SK-N-SH treated with all-trans-retinoic acid at 6 μM for 48 hours (cell line): ENCODE measurements at regions not wholly inside any gene's neighbourhood (a gene's known extent, or its start where the extent isn't known, plus 50 kb on each side); places are given as distances from the start of the nearest gene placed in this dataset.

Experiments
- ATAC-seq: fragments of 200-7000 bp; cut with Tn5 transposase; 3 replicates; pipeline ENCODE4 v1.9.1; 2020; ENCODE audit warnings: mild to moderate bottlenecking, moderate library complexity
- ARNTL ChIP-seq: fragments of 450-650 bp; formaldehyde crosslinking; IDR thresholded peaks from 2 replicates; pipeline ENCODE4 v1.5.0; 2020; ENCODE audit warnings: low read depth, mild to moderate bottlenecking, moderate library complexity, borderline replicate concordance
- BACH2 ChIP-seq: fragments of 250-450 bp; sonication (Bioruptor Pico); IDR thresholded peaks from 2 replicates; pipeline ENCODE4 v1.9.0; 2021; ENCODE audit warnings: mild to moderate bottlenecking, borderline replicate concordance
- CREB5 ChIP-seq: fragments of 250-450 bp; sonication (Bioruptor Pico); IDR thresholded peaks from 2 replicates; pipeline ENCODE4 v1.5.1; 2020; ENCODE audit warnings: low read depth, mild to moderate bottlenecking, moderate library complexity
- CSDC2 ChIP-seq: fragments of 250-450 bp; sonication (Bioruptor Pico); IDR thresholded peaks from 2 replicates; pipeline ENCODE4 v1.5.0; 2020; ENCODE audit warnings: mild to moderate bottlenecking, moderate library complexity
- CSRNP3 ChIP-seq: fragments of 250-450 bp; sonication (Bioruptor Pico); IDR thresholded peaks from 2 replicates; pipeline ENCODE4 v1.5.1; 2021; ENCODE audit warnings: mild to moderate bottlenecking, moderate library complexity
- GLIS3 ChIP-seq: fragments of 250-450 bp; sonication (Bioruptor Pico); IDR thresholded peaks from 2 replicates; pipeline ENCODE4 v1.5.0; 2020; ENCODE audit warnings: mild to moderate bottlenecking, moderate library complexity
- ISL1 ChIP-seq: fragments of 250-450 bp; sonication (Bioruptor Pico); IDR thresholded peaks from 2 replicates; pipeline ENCODE4 v2.1.2; 2022; ENCODE audit warnings: mild to moderate bottlenecking, moderate library complexity
- OSR1 ChIP-seq: fragments of 250-450 bp; sonication (Bioruptor Pico); IDR thresholded peaks from 2 replicates; pipeline ENCODE4 v1.8.0; 2022; ENCODE audit warnings: moderate library complexity, mild to moderate bottlenecking, inconsistent platforms
- PATZ1 ChIP-seq: fragments of 250-450 bp; sonication (Bioruptor Pico); IDR thresholded peaks from 2 replicates; pipeline ENCODE4 v1.8.0; 2020; ENCODE audit warnings: mild to moderate bottlenecking, moderate library complexity, borderline replicate concordance
- POU6F1 ChIP-seq: fragments of 250-450 bp; sonication (Bioruptor Pico); IDR thresholded peaks from 2 replicates; pipeline ENCODE4 v1.8.0; 2021; ENCODE audit warnings: low read depth, mild to moderate bottlenecking, moderate library complexity, borderline replicate concordance
- PPARA ChIP-seq: fragments of 250-450 bp; sonication (Bioruptor Pico); IDR thresholded peaks from 2 replicates; pipeline ENCODE4 v1.5.0; 2020; ENCODE audit warnings: mild to moderate bottlenecking, borderline replicate concordance
- RARB ChIP-seq: fragments of 250-450 bp; sonication (Bioruptor Pico); IDR thresholded peaks from 2 replicates; pipeline ENCODE4 v1.8.0; 2021; ENCODE audit warnings: mild to moderate bottlenecking, moderate library complexity
- SNAI2 ChIP-seq: fragments of 250-450 bp; sonication (Bioruptor Pico); IDR thresholded peaks from 2 replicates; pipeline ENCODE4 v1.5.0; 2020; ENCODE audit warnings: mild to moderate bottlenecking, moderate library complexity
- TCF4 ChIP-seq: fragments of 250-450 bp; sonication (Bioruptor Pico); IDR thresholded peaks from 2 replicates; pipeline ENCODE4 v1.8.0; 2021; ENCODE audit warnings: mild to moderate bottlenecking, moderate library complexity, borderline replicate concordance
- TOX ChIP-seq: fragments of 250-450 bp; sonication (Bioruptor Pico); IDR thresholded peaks from 2 replicates; pipeline ENCODE4 v1.8.0; 2021; ENCODE audit warnings: mild to moderate bottlenecking, moderate library complexity, borderline replicate concordance
- ZC3H10 ChIP-seq: fragments of 250-450 bp; sonication (Bioruptor Pico); IDR thresholded peaks from 2 replicates; pipeline ENCODE4 v1.5.1; 2021; ENCODE audit warnings: mild to moderate bottlenecking, moderate library complexity
- ZFP3 ChIP-seq: fragments of 250-450 bp; sonication (Bioruptor Pico); IDR thresholded peaks from 2 replicates; pipeline ENCODE4 v1.5.0; 2020; ENCODE audit warnings: mild to moderate bottlenecking, moderate library complexity
- ZFP30 ChIP-seq: fragments of 450-650 bp; formaldehyde crosslinking; IDR thresholded peaks from 2 replicates; pipeline ENCODE4 v1.5.0; 2022; ENCODE audit warnings: mild to moderate bottlenecking, moderate library complexity
- ZNF565 ChIP-seq: fragments of 450-650 bp; formaldehyde crosslinking; conservative IDR thresholded peaks from 2 replicates; pipeline ENCODE4 v1.5.0; 2020; ENCODE audit warnings: low read depth, mild to moderate bottlenecking, moderate library complexity
- ZNF70 ChIP-seq: fragments of 450-650 bp; formaldehyde crosslinking; IDR thresholded peaks from 2 replicates; pipeline ENCODE4 v1.5.0; 2020; ENCODE audit warnings: mild to moderate bottlenecking, moderate library complexity
- ZNF8 ChIP-seq: fragments of 450-650 bp; formaldehyde crosslinking; IDR thresholded peaks from 2 replicates; pipeline ENCODE4 v1.5.0; 2020; ENCODE audit warnings: mild to moderate bottlenecking, moderate library complexity
- TF ChIP-seq, protein P1 (sequence below): fragments of 250-450 bp; sonication (Bioruptor Pico); IDR thresholded peaks from 2 replicates; pipeline ENCODE4 v1.5.0; 2020; ENCODE audit warnings: mild to moderate bottlenecking, moderate library complexity

- TF ChIP-seq BACH2 (CRISPR knock-in tag) (no peak), ZNF8 (CRISPR knock-in tag) (no peak), GLIS3 (CRISPR knock-in tag) (no peak), ARNTL (no peak), RARB (CRISPR knock-in tag) (no peak), CSDC2 (CRISPR knock-in tag) (no peak), ZC3H10 (CRISPR knock-in tag) (no peak), TOX (CRISPR knock-in tag) (no peak), ZFP30 (no peak), POU6F1 (no peak), TCF4 (CRISPR knock-in tag) (no peak), CSRNP3 (CRISPR knock-in tag) (no peak), ISL1 (no peak), PPARA (CRISPR knock-in tag) (no peak), ZNF70 (CRISPR knock-in tag) (no peak), OSR1 (CRISPR knock-in tag) (no peak), CREB5 (CRISPR knock-in tag) (no peak), ZFP3 (CRISPR knock-in tag) (no peak), PATZ1 (CRISPR knock-in tag) (no peak)
- TF ChIP-seq, protein P1, sequence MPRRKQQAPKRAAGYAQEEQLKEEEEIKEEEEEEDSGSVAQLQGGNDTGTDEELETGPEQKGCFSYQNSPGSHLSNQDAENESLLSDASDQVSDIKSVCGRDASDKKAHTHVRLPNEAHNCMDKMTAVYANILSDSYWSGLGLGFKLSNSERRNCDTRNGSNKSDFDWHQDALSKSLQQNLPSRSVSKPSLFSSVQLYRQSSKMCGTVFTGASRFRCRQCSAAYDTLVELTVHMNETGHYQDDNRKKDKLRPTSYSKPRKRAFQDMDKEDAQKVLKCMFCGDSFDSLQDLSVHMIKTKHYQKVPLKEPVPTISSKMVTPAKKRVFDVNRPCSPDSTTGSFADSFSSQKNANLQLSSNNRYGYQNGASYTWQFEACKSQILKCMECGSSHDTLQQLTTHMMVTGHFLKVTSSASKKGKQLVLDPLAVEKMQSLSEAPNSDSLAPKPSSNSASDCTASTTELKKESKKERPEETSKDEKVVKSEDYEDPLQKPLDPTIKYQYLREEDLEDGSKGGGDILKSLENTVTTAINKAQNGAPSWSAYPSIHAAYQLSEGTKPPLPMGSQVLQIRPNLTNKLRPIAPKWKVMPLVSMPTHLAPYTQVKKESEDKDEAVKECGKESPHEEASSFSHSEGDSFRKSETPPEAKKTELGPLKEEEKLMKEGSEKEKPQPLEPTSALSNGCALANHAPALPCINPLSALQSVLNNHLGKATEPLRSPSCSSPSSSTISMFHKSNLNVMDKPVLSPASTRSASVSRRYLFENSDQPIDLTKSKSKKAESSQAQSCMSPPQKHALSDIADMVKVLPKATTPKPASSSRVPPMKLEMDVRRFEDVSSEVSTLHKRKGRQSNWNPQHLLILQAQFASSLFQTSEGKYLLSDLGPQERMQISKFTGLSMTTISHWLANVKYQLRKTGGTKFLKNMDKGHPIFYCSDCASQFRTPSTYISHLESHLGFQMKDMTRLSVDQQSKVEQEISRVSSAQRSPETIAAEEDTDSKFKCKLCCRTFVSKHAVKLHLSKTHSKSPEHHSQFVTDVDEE (CRISPR knock-in tag): no peak
- ATAC-seq: no peak
Observed at GRCh38 chr2:106257830-106258229, 63.7 kb upstream of the UXS1 start.

GRCh38 chr2:106257135-106257534 lies 63.0 kb upstream of the UXS1 start:
- ATAC-seq: no peak
- TF ChIP-seq GLIS3 (CRISPR knock-in tag) (no peak), ZFP30 (no peak), ZC3H10 (CRISPR knock-in tag) (no peak), ZNF8 (CRISPR knock-in tag) (no peak), POU6F1 (no peak), ZNF565 (CRISPR knock-in tag) (no peak), ARNTL (no peak), ZFP3 (CRISPR knock-in tag) (no peak), SNAI2 (CRISPR knock-in tag) (no peak), RARB (CRISPR knock-in tag) (no peak), PPARA (CRISPR knock-in tag) (no peak), BACH2 (CRISPR knock-in tag) (no peak), ISL1 (no peak), CREB5 (CRISPR knock-in tag) (no peak)
- TF ChIP-seq, protein P1 (CRISPR knock-in tag): no peak
